ENCODE measurements at regions not wholly inside any gene's neighbourhood (a gene's known extent, or its start where the extent isn't known, plus 50 kb on each side); places are given as distances from the start of the nearest gene placed in this dataset.

DNA sequence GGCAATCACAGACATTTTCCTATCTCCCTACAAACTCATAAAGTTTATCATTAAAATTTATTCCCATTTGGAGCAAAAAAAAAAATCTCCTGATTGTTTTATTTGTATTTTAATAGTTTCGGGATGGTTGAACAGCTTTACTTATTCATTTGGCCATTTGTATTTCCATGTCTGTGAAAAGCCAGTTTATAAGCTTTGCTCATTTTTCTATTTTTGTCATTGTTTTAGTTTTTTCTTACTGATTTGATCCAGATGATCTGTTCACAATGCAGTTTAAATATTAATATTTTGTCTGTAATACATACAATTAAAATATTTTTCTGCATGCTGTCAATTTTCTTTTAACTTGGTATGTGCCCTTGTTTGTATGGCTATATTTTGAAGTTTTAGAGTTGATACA is 65.2 kb upstream of the CCN2 start:
- TF ChIP-seq, protein P1, sequence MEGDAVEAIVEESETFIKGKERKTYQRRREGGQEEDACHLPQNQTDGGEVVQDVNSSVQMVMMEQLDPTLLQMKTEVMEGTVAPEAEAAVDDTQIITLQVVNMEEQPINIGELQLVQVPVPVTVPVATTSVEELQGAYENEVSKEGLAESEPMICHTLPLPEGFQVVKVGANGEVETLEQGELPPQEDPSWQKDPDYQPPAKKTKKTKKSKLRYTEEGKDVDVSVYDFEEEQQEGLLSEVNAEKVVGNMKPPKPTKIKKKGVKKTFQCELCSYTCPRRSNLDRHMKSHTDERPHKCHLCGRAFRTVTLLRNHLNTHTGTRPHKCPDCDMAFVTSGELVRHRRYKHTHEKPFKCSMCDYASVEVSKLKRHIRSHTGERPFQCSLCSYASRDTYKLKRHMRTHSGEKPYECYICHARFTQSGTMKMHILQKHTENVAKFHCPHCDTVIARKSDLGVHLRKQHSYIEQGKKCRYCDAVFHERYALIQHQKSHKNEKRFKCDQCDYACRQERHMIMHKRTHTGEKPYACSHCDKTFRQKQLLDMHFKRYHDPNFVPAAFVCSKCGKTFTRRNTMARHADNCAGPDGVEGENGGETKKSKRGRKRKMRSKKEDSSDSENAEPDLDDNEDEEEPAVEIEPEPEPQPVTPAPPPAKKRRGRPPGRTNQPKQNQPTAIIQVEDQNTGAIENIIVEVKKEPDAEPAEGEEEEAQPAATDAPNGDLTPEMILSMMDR (IDR thresholded peaks at IDR 0.05) = no peak
- TF ChIP-seq POLR2A (IDR thresholded peaks at IDR 0.05) = no peak
- DNase-seq (ENCODE audit: low spot score in 2 of 2) = no peak
- H3K4me3 ChIP-seq (ENCODE audit: low read depth, poor library complexity, severe bottlenecking) = no peak overlapping the region
- intact Hi-C loops (cut with DNase I; ENCODE audit: low total_unique reads) = no loop called here
- 51 to 66% methylated on average over 1 of the region's 1 CpG for WGBS, 2 donors

- DNase-seq (ENCODE audit: low spot score in 2 of 2) = peak in 1 of 2 donors; percentile 35
- no peak overlapping the region for H3K4me3 ChIP-seq (ENCODE audit: low read depth, poor library complexity, severe bottlenecking)
- no peak for TF ChIP-seq POLR2A (IDR thresholded peaks at IDR 0.05)
- TF ChIP-seq, protein P1 (IDR thresholded peaks at IDR 0.05) = no peak
- intact Hi-C loops (cut with DNase I; ENCODE audit: low total_unique reads) = no loop called here
- WGBS, 2 donors = 60 to 65% methylated on average over 2 of the region's 2 CpGs
Measured at GRCh38 chr6:132011582-132011981, 60.4 kb upstream of the CCN2 start.

GRCh38 chr6:132009175-132009574 is 58.0 kb upstream of the CCN2 start:
- no peak for TF ChIP-seq POLR2A (IDR thresholded peaks at IDR 0.05)
- TF ChIP-seq, protein P1 (IDR thresholded peaks at IDR 0.05) = no peak
- no peak for DNase-seq (ENCODE audit: low spot score in 2 of 2)
- H3K4me3 ChIP-seq (ENCODE audit: low read depth, poor library complexity, severe bottlenecking) = no peak overlapping the region
- intact Hi-C loops (cut with DNase I; ENCODE audit: low total_unique reads) = no loop called here

- H3K4me3 ChIP-seq (ENCODE audit: low read depth, poor library complexity, severe bottlenecking) = no peak overlapping the region
- no peak for DNase-seq (ENCODE audit: low spot score in 2 of 2)
- WGBS, 2 donors = 66 to 68% methylated on average over 2 of the region's 2 CpGs
- intact Hi-C loops (cut with DNase I; ENCODE audit: low total_unique reads) = no loop called here
- no peak for TF ChIP-seq POLR2A (IDR thresholded peaks at IDR 0.05)
- TF ChIP-seq, protein P1 (IDR thresholded peaks at IDR 0.05) = no peak
Measured at GRCh38 chr6:132007474-132008190, 56.5 kb upstream of the CCN2 start.

DNA sequence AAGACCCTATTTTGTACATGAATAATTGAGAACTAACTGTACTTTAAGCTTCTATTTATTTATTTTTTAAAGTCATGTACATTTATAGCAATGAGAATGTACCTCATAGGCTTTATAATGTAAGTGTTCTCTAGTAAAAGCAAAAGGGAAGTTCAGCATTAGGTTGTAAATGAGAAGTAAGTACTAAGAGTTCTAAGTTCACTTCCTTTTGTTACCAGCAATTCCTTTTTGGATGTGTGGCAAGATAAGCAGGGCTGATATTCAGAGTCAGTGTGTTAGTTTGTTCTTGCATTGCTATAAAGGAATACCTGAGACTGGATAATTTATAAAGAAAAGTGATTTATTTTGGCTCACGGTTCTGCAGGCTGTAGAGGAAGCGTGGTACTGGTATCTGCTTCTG is 54.0 kb upstream of the CCN2 start:
- TF ChIP-seq, protein P1 (IDR thresholded peaks at IDR 0.05) = no peak
- no peak for TF ChIP-seq POLR2A (IDR thresholded peaks at IDR 0.05)
- 89 to 90% methylated on average over 2 of the region's 2 CpGs for WGBS, 2 donors

DNA sequence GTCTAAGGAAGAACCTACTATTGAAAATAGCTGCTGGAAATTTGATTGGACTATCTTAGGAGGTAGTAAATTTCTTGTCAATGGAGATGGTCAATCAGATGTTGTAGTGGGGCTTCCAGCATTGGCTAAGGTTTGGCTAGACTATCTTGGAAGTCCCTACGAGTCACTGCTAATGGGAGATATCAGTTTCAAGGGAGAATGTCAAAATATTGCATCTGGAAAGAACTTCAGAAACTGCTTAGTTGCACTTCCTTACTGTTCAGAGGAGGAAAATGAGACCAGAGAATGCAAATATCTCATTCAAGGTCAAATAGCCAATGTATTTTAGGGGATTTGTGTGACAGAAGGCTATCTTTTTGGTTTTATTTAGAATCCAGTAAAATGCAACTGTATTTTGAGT is 53.5 kb upstream of the CCN2 start:
- intact Hi-C loops (cut with DNase I; ENCODE audit: low total_unique reads) = no loop called here
- H3K4me3 ChIP-seq (ENCODE audit: low read depth, poor library complexity, severe bottlenecking) = no peak overlapping the region
- 73 to 80% methylated on average over 1 of the region's 1 CpG for WGBS, 2 donors
- TF ChIP-seq POLR2A (IDR thresholded peaks at IDR 0.05) = no peak
- TF ChIP-seq, protein P1 (IDR thresholded peaks at IDR 0.05) = no peak
- no peak for DNase-seq (ENCODE audit: low spot score in 2 of 2)

More for the DNA sequence above, 54.0 kb upstream of the CCN2 start:
- DNase-seq (ENCODE audit: low spot score in 2 of 2) = no peak
- H3K4me3 ChIP-seq (ENCODE audit: low read depth, poor library complexity, severe bottlenecking) = no peak overlapping the region
- intact Hi-C loops (cut with DNase I; ENCODE audit: low total_unique reads) = no loop called here

All from lower leg skin (tissue), 4 donors.